ENCODE measurements at regions not wholly inside any gene's neighbourhood (a gene's known extent, or its start where the extent isn't known, plus 50 kb on each side); places are given as distances from the start of the nearest gene placed in this dataset.

DNA sequence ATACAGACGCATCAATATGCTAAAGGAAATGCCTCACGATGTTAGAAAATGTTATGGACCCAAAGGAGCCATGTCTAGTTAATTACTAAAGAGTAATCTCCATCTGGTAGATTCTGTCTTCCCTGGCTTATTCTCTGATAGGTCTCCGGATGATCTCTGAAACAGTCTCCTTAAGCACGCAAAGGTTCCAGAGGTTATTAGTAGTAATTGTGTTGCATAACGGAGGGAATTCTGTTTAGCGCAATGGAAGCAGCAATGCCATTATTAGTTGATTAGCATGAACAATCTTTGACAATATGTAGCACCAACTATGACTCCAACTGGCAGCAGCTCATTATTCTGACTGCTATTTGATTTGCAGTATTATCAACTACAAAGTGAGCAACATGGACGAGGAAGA, 952.5 kb upstream of the SEMA6D start:
- Histone ChIP-seq H4K20me1 (ENCODE audit: control insufficient read depth, insufficient read depth) (no peaks in the 10 kb centered on the region), H3K4me2 (ENCODE audit: control insufficient read depth, insufficient read depth) (no peak overlapping the region), H2AFZ (ENCODE audit: control insufficient read depth, low read depth, low read length) (no peak overlapping the region), H3K9ac (ENCODE audit: control insufficient read depth, insufficient read depth, low read length) (no peak overlapping the region), H3K79me2 (ENCODE audit: control insufficient read depth, insufficient read depth, low read length) (no peaks in the 10 kb centered on the region), H3K36me3 (ENCODE audit: control insufficient read depth in 2 of 2, insufficient read depth in 2 of 2, low read length in 1 of 2) (no peaks in the 10 kb centered on the region), H3K4me1 (ENCODE audit: control insufficient read depth, insufficient read depth, low read length) (no peaks in the 10 kb centered on the region), H3K27ac (ENCODE audit: control insufficient read depth, insufficient read depth) (no peak overlapping the region), H3K4me3 (no peak overlapping the region), H3K27me3 (replicated peaks in 1 of 2; ENCODE audit: control insufficient read depth in 2 of 2, insufficient read depth in 2 of 2, low read length in 1 of 2) (no peaks in the 10 kb centered on the region), H3K9me3 (replicated peaks; ENCODE audit: control insufficient read depth, insufficient read depth, low read length) (no peaks in the 10 kb centered on the region; the same call in 2 of the 3 replicates)
- no TSS peak for BruUV-seq (replicated peaks)
- TF ChIP-seq CHD4 (IDR thresholded peaks at IDR 0.05) (no peak), ZBTB40 (IDR thresholded peaks at IDR 0.05; ENCODE audit: borderline replicate concordance) (no peak), ELK1 (IDR thresholded peaks at IDR 0.05; ENCODE audit: low read depth, low read length) (no peak), RAD21 (IDR thresholded peaks at IDR 0.05; ENCODE audit: insufficient read depth, low read depth, low read length) (no peak), ZNF274 (IDR thresholded peaks at IDR 0.05; ENCODE audit: insufficient read depth, insufficient read length) (no peak), ZSCAN29 (IDR thresholded peaks at IDR 0.05) (no peak), IKZF1 (conservative IDR thresholded peaks at IDR 0.05) (no peak)
- 48% methylated on average over 7 of the region's 7 CpGs for WGBS (ENCODE audit: insufficient coverage, insufficient replicate concordance, low lambda C conversion rate, missing lambda C conversion rate)
- ATAC-seq, result no peak
- ChIA-PET CTCF (no interaction called here), RAD21 (ENCODE audit: unreplicated experiment) (no interaction called here), POLR2A (no interaction called here), SMC1A (ENCODE audit: uncharacterized antibody, unreplicated experiment) (interaction anchor here (0.9 kb wide), 1 partner anchor 13 kb away, joined by 4 read pairs; no protein-coding TSS in a partner anchor)
- intact Hi-C loops (cut with micrococcal nuclease; ENCODE audit: unreplicated experiment), result no loop called here
- in situ Hi-C loops (cut with MboI), result no loop called here
- DNase-seq (ENCODE audit: low read depth, low spot score), result no peak
- no peak for FAIRE-seq

All from GM12878 (cell line).